Esophagus muscularis mucosa (tissue), 4 donors: ENCODE measurements at regions not wholly inside any gene's neighbourhood (a gene's known extent, or its start where the extent isn't known, plus 50 kb on each side); places are given as distances from the start of the nearest gene placed in this dataset.

Source experiments
- CTCF ChIP-seq, 3 experiments: fragments of 200-600 bp in 2 of 3; fragments of 450-650 bp in 1 of 3; sonication (generic) in 2 of 3; IDR thresholded peaks; one replicate each; pipeline ENCODE4 v1.5.1; 2017 to 2019; ENCODE audit warnings: antibody characterized with exemption in 3 of 3, mild to moderate bottlenecking in 2 of 3, moderate library complexity in 1 of 3
- EP300 ChIP-seq: sonication (generic); formaldehyde crosslinking; IDR thresholded peaks from one replicate; pipeline ENCODE4 v1.6.1; 2017; ENCODE audit warnings: antibody characterized with exemption
- POLR2A ChIP-seq: fragments of 450-650 bp; IDR thresholded peaks from one replicate; pipeline ENCODE4 v1.6.1; 2017; ENCODE audit warnings: antibody characterized with exemption, moderate library complexity, mild to moderate bottlenecking, low read depth

- TF ChIP-seq POLR2A (no peak), CTCF (IDR thresholded peaks at IDR 0.05) (no peak), EP300 (no peak)
Measured at GRCh38 chr2:41626936-41627335, 420.9 kb upstream of the PKDCC start.
